OCI-LY1 (cell line): ENCODE measurements at regions not wholly inside any gene's neighbourhood (a gene's known extent, or its start where the extent isn't known, plus 50 kb on each side); places are given as distances from the start of the nearest gene placed in this dataset.

Source experiments
- H2AFZ ChIP-seq: fragments of 200-600 bp; sonication (generic), shearing (Covaris generic); 2 replicates; pipeline ENCODE4 v1.6.0; 2014; ENCODE audit warnings: antibody characterized with exemption, mild to moderate bottlenecking, low read length
- H3F3A ChIP-seq: fragments of 200-600 bp; sonication (generic), shearing (Covaris generic); 2 replicates; pipeline ENCODE4 v1.6.0; 2014; ENCODE audit warnings: mild to moderate bottlenecking, antibody characterized with exemption, low read length, moderate library complexity; ENCODE audit not compliant: insufficient read depth
- H3K27ac ChIP-seq: fragments of 200-600 bp; sonication (generic); 2 replicates; pipeline ENCODE4 v1.5.1; 2014; ENCODE audit warnings: low read length, mixed run types, mild to moderate bottlenecking, low read depth; ENCODE audit not compliant: poor library complexity, severe bottlenecking
- H3K27me3 ChIP-seq: fragments of 200-600 bp; sonication (generic); 2 replicates; pipeline ENCODE4 v1.6.0; 2014; ENCODE audit warnings: antibody characterized with exemption, mild to moderate bottlenecking, low read length, moderate library complexity; ENCODE audit not compliant: insufficient read depth
- H3K36me3 ChIP-seq: fragments of 200-600 bp; sonication (generic); 2 replicates; pipeline ENCODE4 v1.6.1; 2014; ENCODE audit warnings: mild to moderate bottlenecking, antibody characterized with exemption, low read length, moderate library complexity, mixed read lengths; ENCODE audit not compliant: insufficient read depth
- H3K4me1 ChIP-seq: fragments of 200-600 bp; sonication (generic); 2 replicates; pipeline ENCODE4 v1.5.1; 2014; ENCODE audit warnings: mild to moderate bottlenecking, low read length, moderate library complexity; ENCODE audit not compliant: insufficient read depth, severe bottlenecking
- H3K4me2 ChIP-seq: fragments of 200-600 bp; sonication (generic), shearing (Covaris generic); 2 replicates; pipeline ENCODE4 v1.6.1; 2014; ENCODE audit warnings: low read length
- H3K4me3 ChIP-seq: fragments of 200-600 bp; sonication (generic); 2 replicates; pipeline ENCODE4 v1.5.1; 2014; ENCODE audit warnings: low read length, low read depth, mild to moderate bottlenecking, mixed read lengths; ENCODE audit not compliant: poor library complexity, severe bottlenecking
- H3K79me2 ChIP-seq: fragments of 200-600 bp; shearing (Covaris generic); 2 replicates; pipeline ENCODE4 v1.6.1; 2016; ENCODE audit warnings: mixed run types, low read length, mixed read lengths; ENCODE audit not compliant: insufficient read depth
- H3K9ac ChIP-seq: fragments of 200-600 bp; sonication (generic), shearing (Covaris generic); 2 replicates; pipeline ENCODE4 v1.6.1; 2014; ENCODE audit warnings: mild to moderate bottlenecking, low read length, mixed read lengths
- H3K9me2 ChIP-seq: fragments of 200-600 bp; sonication (generic), shearing (Covaris generic); 2 replicates; pipeline ENCODE4 v1.6.1; 2014; ENCODE audit warnings: low read depth, mild to moderate bottlenecking, low read length, mixed read lengths
- H3K9me3 ChIP-seq: fragments of 200-600 bp; shearing (Covaris generic); 2 replicates; pipeline ENCODE4 v1.6.1; 2014; ENCODE audit warnings: low read length, mixed read lengths
- H4K20me1 ChIP-seq: fragments of 200-600 bp; sonication (generic), shearing (Covaris generic); 2 replicates; pipeline ENCODE4 v1.6.0; 2016; ENCODE audit warnings: mild to moderate bottlenecking, low read length; ENCODE audit not compliant: insufficient read depth
- CTCF ChIP-seq: fragments of 200-600 bp; sonication (generic), shearing (Covaris generic); IDR thresholded peaks from 2 replicates; pipeline ENCODE4 v1.5.1; 2017; ENCODE audit warnings: mild to moderate bottlenecking, antibody characterized with exemption, low read length, moderate library complexity, mixed read lengths
- EZH2 ChIP-seq: fragments of 200-600 bp; sonication (generic), shearing (Covaris generic); IDR thresholded peaks from 2 replicates; pipeline ENCODE4 v1.8.0; 2017; ENCODE audit warnings: borderline replicate concordance, mixed run types, mild to moderate bottlenecking, antibody characterized with exemption, low read length, moderate library complexity, mixed read lengths

GRCh38 chr3:86794361-86795065 is 196.4 kb downstream of the VGLL3 start:
- no peak overlapping the region for H2AFZ ChIP-seq
- H3K4me1 ChIP-seq: no peaks in the 10 kb centered on the region
- H3F3A ChIP-seq: no peaks in the 10 kb centered on the region
- H3K4me2 ChIP-seq: no peak overlapping the region
- no peak overlapping the region for H3K4me3 ChIP-seq
- H4K20me1 ChIP-seq: no peaks in the 10 kb centered on the region
- no peak overlapping the region for H3K27ac ChIP-seq
- H3K9me3 ChIP-seq: no peaks in the 10 kb centered on the region
- TF ChIP-seq CTCF (no peak), EZH2 (no peak)
- no peaks in the 10 kb centered on the region for H3K9me2 ChIP-seq
- H3K79me2 ChIP-seq: no peaks in the 10 kb centered on the region
- no peaks in the 10 kb centered on the region for H3K36me3 ChIP-seq
- H3K9ac ChIP-seq: no peak overlapping the region
- no peaks in the 10 kb centered on the region for H3K27me3 ChIP-seq

GRCh38 chr3:86793786-86794185 is 197.2 kb downstream of the VGLL3 start:
- Histone ChIP-seq H3K36me3 (no peaks in the 10 kb centered on the region), H3K27me3 (no peaks in the 10 kb centered on the region), H3K4me2 (no peak overlapping the region), H3K79me2 (no peaks in the 10 kb centered on the region), H3K4me3 (no peak overlapping the region), H3K9me2 (no peaks in the 10 kb centered on the region), H2AFZ (no peak overlapping the region), H3K4me1 (no peaks in the 10 kb centered on the region), H3K27ac (no peak overlapping the region), H3F3A (no peaks in the 10 kb centered on the region), H3K9me3 (no peaks in the 10 kb centered on the region), H3K9ac (no peak overlapping the region), H4K20me1 (no peaks in the 10 kb centered on the region)
- no peak for TF ChIP-seq CTCF
- TF ChIP-seq EZH2: no peak

GRCh38 chr3:86792316-86792715 is 198.6 kb downstream of the VGLL3 start:
- no peak overlapping the region for H3K27ac ChIP-seq
- H3K36me3 ChIP-seq: no peaks in the 10 kb centered on the region
- no peaks in the 10 kb centered on the region for H3K79me2 ChIP-seq
- no peaks in the 10 kb centered on the region for H3K9me3 ChIP-seq
- H3K4me1 ChIP-seq: no peaks in the 10 kb centered on the region
- no peak overlapping the region for H2AFZ ChIP-seq
- no peak overlapping the region for H3K4me3 ChIP-seq
- no peak overlapping the region for H3K4me2 ChIP-seq
- no peak for TF ChIP-seq CTCF
- no peak for TF ChIP-seq EZH2
- no peaks in the 10 kb centered on the region for H4K20me1 ChIP-seq
- H3K27me3 ChIP-seq: no peaks in the 10 kb centered on the region
- H3K9me2 ChIP-seq: no peaks in the 10 kb centered on the region
- H3F3A ChIP-seq: no peaks in the 10 kb centered on the region
- H3K9ac ChIP-seq: no peak overlapping the region
